ENCODE measurements at regions not wholly inside any gene's neighbourhood (a gene's known extent, or its start where the extent isn't known, plus 50 kb on each side); places are given as distances from the start of the nearest gene placed in this dataset.

DNA sequence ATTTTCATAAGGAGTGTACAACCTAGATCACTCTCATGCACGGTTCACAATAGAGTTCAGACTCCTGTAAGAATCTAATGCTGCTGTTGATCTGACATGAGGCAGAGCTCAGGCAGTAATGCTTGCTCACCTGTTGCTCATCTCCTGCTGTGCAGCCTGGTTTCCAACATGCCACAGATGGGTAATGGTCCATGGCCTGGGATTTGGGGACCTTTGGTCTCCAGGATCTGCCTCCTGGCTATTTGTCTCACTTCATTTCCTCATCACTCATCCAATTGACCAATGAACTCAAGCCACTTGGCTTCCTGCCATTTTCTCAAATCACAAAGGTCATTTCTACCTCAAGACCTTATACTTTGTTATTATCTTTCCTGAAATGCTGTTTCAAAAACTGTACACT lies 786.1 kb downstream of the ANKRD7 start:
- TF ChIP-seq, protein P1, sequence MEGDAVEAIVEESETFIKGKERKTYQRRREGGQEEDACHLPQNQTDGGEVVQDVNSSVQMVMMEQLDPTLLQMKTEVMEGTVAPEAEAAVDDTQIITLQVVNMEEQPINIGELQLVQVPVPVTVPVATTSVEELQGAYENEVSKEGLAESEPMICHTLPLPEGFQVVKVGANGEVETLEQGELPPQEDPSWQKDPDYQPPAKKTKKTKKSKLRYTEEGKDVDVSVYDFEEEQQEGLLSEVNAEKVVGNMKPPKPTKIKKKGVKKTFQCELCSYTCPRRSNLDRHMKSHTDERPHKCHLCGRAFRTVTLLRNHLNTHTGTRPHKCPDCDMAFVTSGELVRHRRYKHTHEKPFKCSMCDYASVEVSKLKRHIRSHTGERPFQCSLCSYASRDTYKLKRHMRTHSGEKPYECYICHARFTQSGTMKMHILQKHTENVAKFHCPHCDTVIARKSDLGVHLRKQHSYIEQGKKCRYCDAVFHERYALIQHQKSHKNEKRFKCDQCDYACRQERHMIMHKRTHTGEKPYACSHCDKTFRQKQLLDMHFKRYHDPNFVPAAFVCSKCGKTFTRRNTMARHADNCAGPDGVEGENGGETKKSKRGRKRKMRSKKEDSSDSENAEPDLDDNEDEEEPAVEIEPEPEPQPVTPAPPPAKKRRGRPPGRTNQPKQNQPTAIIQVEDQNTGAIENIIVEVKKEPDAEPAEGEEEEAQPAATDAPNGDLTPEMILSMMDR (IDR thresholded peaks at IDR 0.05; ENCODE audit: low read depth, low read length, missing input control) = no peak
- no peak for TF ChIP-seq RAD21 (IDR thresholded peaks at IDR 0.05)
- TF ChIP-seq, protein P2, sequence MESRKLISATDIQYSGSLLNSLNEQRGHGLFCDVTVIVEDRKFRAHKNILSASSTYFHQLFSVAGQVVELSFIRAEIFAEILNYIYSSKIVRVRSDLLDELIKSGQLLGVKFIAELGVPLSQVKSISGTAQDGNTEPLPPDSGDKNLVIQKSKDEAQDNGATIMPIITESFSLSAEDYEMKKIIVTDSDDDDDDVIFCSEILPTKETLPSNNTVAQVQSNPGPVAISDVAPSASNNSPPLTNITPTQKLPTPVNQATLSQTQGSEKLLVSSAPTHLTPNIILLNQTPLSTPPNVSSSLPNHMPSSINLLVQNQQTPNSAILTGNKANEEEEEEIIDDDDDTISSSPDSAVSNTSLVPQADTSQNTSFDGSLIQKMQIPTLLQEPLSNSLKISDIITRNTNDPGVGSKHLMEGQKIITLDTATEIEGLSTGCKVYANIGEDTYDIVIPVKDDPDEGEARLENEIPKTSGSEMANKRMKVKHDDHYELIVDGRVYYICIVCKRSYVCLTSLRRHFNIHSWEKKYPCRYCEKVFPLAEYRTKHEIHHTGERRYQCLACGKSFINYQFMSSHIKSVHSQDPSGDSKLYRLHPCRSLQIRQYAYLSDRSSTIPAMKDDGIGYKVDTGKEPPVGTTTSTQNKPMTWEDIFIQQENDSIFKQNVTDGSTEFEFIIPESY (IDR thresholded peaks at IDR 0.05) = no peak
- TF ChIP-seq, protein P3, sequence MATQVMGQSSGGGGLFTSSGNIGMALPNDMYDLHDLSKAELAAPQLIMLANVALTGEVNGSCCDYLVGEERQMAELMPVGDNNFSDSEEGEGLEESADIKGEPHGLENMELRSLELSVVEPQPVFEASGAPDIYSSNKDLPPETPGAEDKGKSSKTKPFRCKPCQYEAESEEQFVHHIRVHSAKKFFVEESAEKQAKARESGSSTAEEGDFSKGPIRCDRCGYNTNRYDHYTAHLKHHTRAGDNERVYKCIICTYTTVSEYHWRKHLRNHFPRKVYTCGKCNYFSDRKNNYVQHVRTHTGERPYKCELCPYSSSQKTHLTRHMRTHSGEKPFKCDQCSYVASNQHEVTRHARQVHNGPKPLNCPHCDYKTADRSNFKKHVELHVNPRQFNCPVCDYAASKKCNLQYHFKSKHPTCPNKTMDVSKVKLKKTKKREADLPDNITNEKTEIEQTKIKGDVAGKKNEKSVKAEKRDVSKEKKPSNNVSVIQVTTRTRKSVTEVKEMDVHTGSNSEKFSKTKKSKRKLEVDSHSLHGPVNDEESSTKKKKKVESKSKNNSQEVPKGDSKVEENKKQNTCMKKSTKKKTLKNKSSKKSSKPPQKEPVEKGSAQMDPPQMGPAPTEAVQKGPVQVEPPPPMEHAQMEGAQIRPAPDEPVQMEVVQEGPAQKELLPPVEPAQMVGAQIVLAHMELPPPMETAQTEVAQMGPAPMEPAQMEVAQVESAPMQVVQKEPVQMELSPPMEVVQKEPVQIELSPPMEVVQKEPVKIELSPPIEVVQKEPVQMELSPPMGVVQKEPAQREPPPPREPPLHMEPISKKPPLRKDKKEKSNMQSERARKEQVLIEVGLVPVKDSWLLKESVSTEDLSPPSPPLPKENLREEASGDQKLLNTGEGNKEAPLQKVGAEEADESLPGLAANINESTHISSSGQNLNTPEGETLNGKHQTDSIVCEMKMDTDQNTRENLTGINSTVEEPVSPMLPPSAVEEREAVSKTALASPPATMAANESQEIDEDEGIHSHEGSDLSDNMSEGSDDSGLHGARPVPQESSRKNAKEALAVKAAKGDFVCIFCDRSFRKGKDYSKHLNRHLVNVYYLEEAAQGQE (IDR thresholded peaks at IDR 0.05) = no peak
- TF ChIP-seq, protein P4, sequence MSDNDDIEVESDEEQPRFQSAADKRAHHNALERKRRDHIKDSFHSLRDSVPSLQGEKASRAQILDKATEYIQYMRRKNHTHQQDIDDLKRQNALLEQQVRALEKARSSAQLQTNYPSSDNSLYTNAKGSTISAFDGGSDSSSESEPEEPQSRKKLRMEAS (IDR thresholded peaks at IDR 0.05) = no peak
- TF ChIP-seq, protein P5, sequence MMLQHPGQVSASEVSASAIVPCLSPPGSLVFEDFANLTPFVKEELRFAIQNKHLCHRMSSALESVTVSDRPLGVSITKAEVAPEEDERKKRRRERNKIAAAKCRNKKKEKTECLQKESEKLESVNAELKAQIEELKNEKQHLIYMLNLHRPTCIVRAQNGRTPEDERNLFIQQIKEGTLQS (IDR thresholded peaks at IDR 0.05) = no peak
- TF ChIP-seq TAF1 (conservative IDR thresholded peaks at IDR 0.05) = no peak
- TF ChIP-seq GABPA (IDR thresholded peaks at IDR 0.05 in 1 of 2, conservative IDR thresholded peaks at IDR 0.05 in 1 of 2) = no peak
- no peak for TF ChIP-seq SP1 (IDR thresholded peaks at IDR 0.05)
- no peak for TF ChIP-seq YY1 (IDR thresholded peaks at IDR 0.05)
- TF ChIP-seq HNF4G (IDR thresholded peaks at IDR 0.05) = no peak
- no peak for TF ChIP-seq NR2F2 (IDR thresholded peaks at IDR 0.05)
- no peak for TF ChIP-seq JUND (IDR thresholded peaks at IDR 0.05)
- TF ChIP-seq EGR1 (IDR thresholded peaks at IDR 0.05; ENCODE audit: low read depth in 2 of 2) = no peak

Data from liver (tissue), 3 donors.